HL-60 (cell line): ENCODE measurements at regions not wholly inside any gene's neighbourhood (a gene's known extent, or its start where the extent isn't known, plus 50 kb on each side); places are given as distances from the start of the nearest gene placed in this dataset.
A peak's percentile ranks its signal among the peaks of the same experiment; 100 is the strongest.

Experiments used
- DNase-seq, 2 experiments: peaks; one replicate each; pipeline ENCODE4 v3.0.0-alpha.2; 2010 to 2020; ENCODE audit warnings: low read depth in 1 of 2, low spot score in 1 of 2
- H3K27ac ChIP-seq: fragments of 250-450 bp; sonication (Bioruptor Pico); replicated peaks from 2 replicates; pipeline ENCODE4 v1.5.1; 2020; ENCODE audit warnings: mild to moderate bottlenecking, moderate library complexity
- H3K27me3 ChIP-seq: fragments of 250-450 bp; sonication (Bioruptor Pico); 2 replicates; pipeline ENCODE4 v1.5.1; 2021; ENCODE audit warnings: mild to moderate bottlenecking, moderate library complexity; ENCODE audit not compliant: insufficient read depth, poor library complexity, severe bottlenecking
- H3K4me3 ChIP-seq: replicated peaks from 2 replicates; pipeline ENCODE4 v1.5.1; 2011; ENCODE audit warnings: mild to moderate bottlenecking, control low read depth, low read length; ENCODE audit not compliant: insufficient read depth
- CTCF ChIP-seq: IDR thresholded peaks from one replicate; pipeline ENCODE4 v1.5.1; 2011; ENCODE audit warnings: low read length, control low read depth, inconsistent platforms; ENCODE audit not compliant: insufficient read depth
- GABPA ChIP-seq: IDR thresholded peaks from 2 replicates; pipeline ENCODE4 v1.6.1; 2012; ENCODE audit warnings: low read depth
- POLR2AphosphoS5 ChIP-seq: IDR thresholded peaks from 2 replicates; pipeline ENCODE4 v1.6.1; 2012; ENCODE audit warnings: low read depth
- REST ChIP-seq: IDR thresholded peaks from 2 replicates; pipeline ENCODE4 v1.6.1; 2012; ENCODE audit warnings: low read depth; ENCODE audit not compliant: insufficient replicate concordance
- SPI1 ChIP-seq: IDR thresholded peaks from 2 replicates; pipeline ENCODE4 v1.6.1; 2012; ENCODE audit warnings: low read depth, mild to moderate bottlenecking, borderline replicate concordance

- Histone ChIP-seq H3K27me3 (no peaks in the 10 kb centered on the region), H3K27ac (peak overlapping the region; percentile 21), H3K4me3 (no peak overlapping the region)
- TF ChIP-seq POLR2AphosphoS5 (no peak), SPI1 (no peak), CTCF (no peak), REST (no peak), GABPA (no peak)
- DNase-seq, result no peak
Observed at GRCh38 chr6:12594530-12594893, 122.1 kb upstream of the PHACTR1 start.

GRCh38 chr6:12595161-12595811 lies 121.3 kb upstream of the PHACTR1 start:
- TF ChIP-seq SPI1 (peak; percentile 92), GABPA (peak; percentile 58; the same call in 1 of the 2 replicates), CTCF (no peak), POLR2AphosphoS5 (no peak), REST (no peak)
- no peaks in the 10 kb centered on the region for H3K27me3 ChIP-seq
- no peak overlapping the region for H3K4me3 ChIP-seq
- peak overlapping the region; percentile 21 for H3K27ac ChIP-seq
- DNase-seq, result peak in 1 of 2 experiments; percentile 69

GRCh38 chr6:12596731-12597130 lies 119.8 kb upstream of the PHACTR1 start:
- no peak for DNase-seq
- TF ChIP-seq CTCF (no peak), GABPA (no peak), POLR2AphosphoS5 (no peak), SPI1 (no peak), REST (no peak)
- H3K27me3 ChIP-seq, result no peaks in the 10 kb centered on the region
- H3K27ac ChIP-seq, result no peak overlapping the region
- no peak overlapping the region for H3K4me3 ChIP-seq
